A549 (cell line): ENCODE measurements at regions not wholly inside any gene's neighbourhood (a gene's known extent, or its start where the extent isn't known, plus 50 kb on each side); places are given as distances from the start of the nearest gene placed in this dataset.
"Not testable (repeated sequence)": the region's sequence is repeated elsewhere in the genome, so short reads cannot be mapped to it uniquely, and the experiment has no call there.

Source experiments
- ATAC-seq, 2 experiments: fragments of 200-7000 bp in 1 of 2; fragments of >200 bp in 1 of 2; cut with Nextera tagmentation in 1 of 2; cut with Tn5 transposase in 1 of 2; 3 replicates each; pipeline versions ENCODE4 v1.8.0 to v1.9.1; 2018 to 2020; ENCODE audit warnings: mild to moderate bottlenecking in 1 of 2, moderate library complexity in 1 of 2
- CTCF ChIA-PET: fragments of 300-600 bp; sonication (Branson Sonifier 250); formaldehyde crosslinking; extraction: SDS; loops from one replicate; lab custom pipeline; 2021; ENCODE audit warnings: antibody characterized with exemption, inconsistent platforms; lab: Yijun Ruan, JAX
- POLR2A ChIA-PET: fragments of 350-600 bp; formaldehyde crosslinking; extraction: SDS; loops from one replicate; lab custom pipeline; 2021; ENCODE audit warnings: antibody characterized with exemption, inconsistent platforms; lab: Yijun Ruan, JAX
- DNase-seq, 2 experiments: peaks; one replicate each; pipeline versions ENCODE4 v3.0.0 to v3.0.0-alpha.2; 2011 to 2016; ENCODE audit warnings: low read depth in 1 of 2, low spot score in 1 of 2
- FAIRE-seq: peaks from 2 replicates; lab custom pipeline; 2011; peaks lifted over from hg19 to GRCh38; lab: Jason Lieb, UNC
- H3K27ac ChIP-seq, 2 experiments: fragments of >200 bp; sonication (Bioruptor Twin); formaldehyde crosslinking; 3 replicates each; pipeline ENCODE4 v1.5.1; 2016 to 2017
- H3K4me1 ChIP-seq: fragments of >200 bp; sonication (Bioruptor Twin); formaldehyde crosslinking; 3 replicates; pipeline ENCODE4 v1.6.1; 2016
- H3K4me2 ChIP-seq: fragments of >200 bp; sonication (Bioruptor Twin); formaldehyde crosslinking; 3 replicates; pipeline ENCODE4 v1.6.1; 2016
- H3K4me3 ChIP-seq: fragments of >200 bp; sonication (Bioruptor Twin); formaldehyde crosslinking; 3 replicates; pipeline ENCODE4 v1.5.1; 2016
- H3K9me3 ChIP-seq: fragments of >200 bp; sonication (Bioruptor Twin); formaldehyde crosslinking; 3 replicates; pipeline ENCODE4 v1.6.1; 2016
- CHD4 ChIP-seq: fragments of 200-600 bp; sonication (generic); IDR thresholded peaks from 2 replicates; pipeline ENCODE4 v1.6.1; 2016; ENCODE audit warnings: antibody characterized with exemption, mild to moderate bottlenecking, borderline replicate concordance
- EHMT2 ChIP-seq: fragments of 200-600 bp; sonication (generic); IDR thresholded peaks from 2 replicates; pipeline ENCODE4 v1.6.1; 2016; ENCODE audit warnings: antibody characterized with exemption, low read depth, mild to moderate bottlenecking, moderate library complexity
- EP300 ChIP-seq, 2 experiments: fragments of >200 bp; sonication (Bioruptor Twin); formaldehyde crosslinking; IDR thresholded peaks; 2 replicates in 1 of 2; 3 replicates in 1 of 2; pipeline ENCODE4 v1.6.1; 2016 to 2017
- ESRRA ChIP-seq: fragments of 150-350 bp; IDR thresholded peaks from 2 replicates; pipeline ENCODE4 v1.6.1; 2014; ENCODE audit warnings: mild to moderate bottlenecking, low read length, borderline replicate concordance
- FOSL2 ChIP-seq, 2 experiments: fragments of 450-650 bp in 1 of 2; fragments of >200 bp in 1 of 2; sonication (Bioruptor Twin) in 1 of 2; formaldehyde crosslinking; IDR thresholded peaks; 2 replicates each; pipeline versions ENCODE4 v1.5.0 to v1.6.1; 2016 to 2020; ENCODE audit warnings: mild to moderate bottlenecking in 1 of 2, moderate library complexity in 1 of 2
- GATA3 ChIP-seq: IDR thresholded peaks from 2 replicates; pipeline ENCODE4 v1.6.1; 2012; ENCODE audit warnings: borderline replicate concordance
- HEYL ChIP-seq: fragments of 250-450 bp; sonication (Bioruptor Pico); IDR thresholded peaks from 2 replicates; pipeline ENCODE4 v1.8.0; 2021; ENCODE audit warnings: mild to moderate bottlenecking, moderate library complexity
- HOXA7 ChIP-seq: fragments of 250-450 bp; sonication (Bioruptor Pico); IDR thresholded peaks from 2 replicates; pipeline ENCODE4 v1.5.0; 2020; ENCODE audit warnings: mild to moderate bottlenecking, moderate library complexity
- KDM1A ChIP-seq: fragments of 200-600 bp; sonication (generic); IDR thresholded peaks from 2 replicates; pipeline ENCODE4 v1.6.1; 2016; ENCODE audit warnings: low read depth, mild to moderate bottlenecking
- MYC ChIP-seq: IDR thresholded peaks from 2 replicates; pipeline ENCODE4 v1.6.1; 2012; ENCODE audit warnings: mild to moderate bottlenecking, inconsistent platforms, low read length, improper control_type of control experiment, borderline replicate concordance
- PHF8 ChIP-seq: fragments of 200-600 bp; sonication (generic); IDR thresholded peaks from 2 replicates; pipeline ENCODE4 v1.6.1; 2016; ENCODE audit warnings: low read depth, mild to moderate bottlenecking, antibody characterized with exemption, moderate library complexity, borderline replicate concordance
- POLR2A ChIP-seq: IDR thresholded peaks from 2 replicates; pipeline ENCODE4 v1.6.1; 2012; ENCODE audit warnings: mild to moderate bottlenecking, low read length
- RAD21 ChIP-seq, 2 experiments: fragments of >200 bp in 1 of 2; sonication (Bioruptor Twin) in 1 of 2; formaldehyde crosslinking in 1 of 2; IDR thresholded peaks in 1 of 2; conservative IDR thresholded peaks in 1 of 2; 2 replicates in 1 of 2; 3 replicates in 1 of 2; pipeline ENCODE4 v1.6.1; 2012 to 2018; ENCODE audit warnings: inconsistent platforms in 1 of 2
- RARB ChIP-seq: fragments of 250-450 bp; sonication (Bioruptor Pico); IDR thresholded peaks from 2 replicates; pipeline ENCODE4 v1.8.0; 2021; ENCODE audit warnings: mild to moderate bottlenecking, moderate library complexity
- RCOR1 ChIP-seq: fragments of 150-350 bp; IDR thresholded peaks from 2 replicates; pipeline ENCODE4 v1.6.1; 2014; ENCODE audit warnings: antibody characterized with exemption, low read length, low read depth
- RFX5 ChIP-seq: fragments of 450-650 bp; IDR thresholded peaks from 2 replicates; pipeline ENCODE4 v1.7.1; 2014; ENCODE audit warnings: antibody characterized with exemption, mild to moderate bottlenecking, moderate library complexity
- WGBS: methylation state at CpG from one replicate; pipeline ENCODE4 v1.1.6; 2017; ENCODE audit errors: missing lambda C conversion rate; 5-methylcytosine and 5-hydroxymethylcytosine counted together
- TF ChIP-seq, protein P1 (sequence below): fragments of 200-600 bp; sonication (generic); IDR thresholded peaks from 2 replicates; pipeline ENCODE4 v1.6.1; 2016; ENCODE audit warnings: antibody characterized with exemption, mild to moderate bottlenecking, moderate library complexity
- TF ChIP-seq, protein P2 (sequence below): fragments of 150-350 bp; IDR thresholded peaks from 2 replicates; pipeline ENCODE4 v1.6.1; 2014; ENCODE audit warnings: low read depth, mild to moderate bottlenecking, low read length
- TF ChIP-seq, protein P3 (sequence below): IDR thresholded peaks from 2 replicates; pipeline ENCODE4 v1.6.1; 2012; ENCODE audit warnings: low read depth, borderline replicate concordance
- TF ChIP-seq, protein P4 (sequence below): IDR thresholded peaks from 2 replicates; pipeline ENCODE4 v1.6.1; 2012

DNA sequence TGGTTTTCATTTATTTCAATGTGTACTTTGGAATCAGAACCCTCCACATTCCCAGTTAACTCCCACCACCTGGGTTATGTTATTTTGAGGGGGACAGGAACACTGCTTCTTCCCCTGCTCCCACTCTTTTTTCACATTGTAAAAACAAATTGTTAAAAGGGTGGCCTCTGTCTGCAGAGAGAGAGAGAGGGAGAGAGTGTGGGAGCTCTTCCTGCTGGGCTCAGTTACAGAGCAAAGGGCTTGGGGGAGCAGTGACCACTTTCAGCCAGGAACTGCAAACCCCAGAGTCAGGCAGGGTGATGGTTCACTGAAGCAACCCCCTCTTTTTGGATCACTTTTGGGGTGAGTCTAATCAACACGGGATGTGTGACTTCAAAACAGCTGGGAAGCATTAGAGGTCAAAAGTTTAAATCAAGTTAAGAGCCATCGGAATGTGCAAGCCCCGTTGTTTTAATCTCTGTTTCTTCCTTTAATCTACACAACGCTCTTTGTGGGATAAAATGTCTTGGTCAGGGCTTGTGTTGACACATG is 577.0 kb upstream of the CDH11 start (continued):
- TF ChIP-seq, protein P1, sequence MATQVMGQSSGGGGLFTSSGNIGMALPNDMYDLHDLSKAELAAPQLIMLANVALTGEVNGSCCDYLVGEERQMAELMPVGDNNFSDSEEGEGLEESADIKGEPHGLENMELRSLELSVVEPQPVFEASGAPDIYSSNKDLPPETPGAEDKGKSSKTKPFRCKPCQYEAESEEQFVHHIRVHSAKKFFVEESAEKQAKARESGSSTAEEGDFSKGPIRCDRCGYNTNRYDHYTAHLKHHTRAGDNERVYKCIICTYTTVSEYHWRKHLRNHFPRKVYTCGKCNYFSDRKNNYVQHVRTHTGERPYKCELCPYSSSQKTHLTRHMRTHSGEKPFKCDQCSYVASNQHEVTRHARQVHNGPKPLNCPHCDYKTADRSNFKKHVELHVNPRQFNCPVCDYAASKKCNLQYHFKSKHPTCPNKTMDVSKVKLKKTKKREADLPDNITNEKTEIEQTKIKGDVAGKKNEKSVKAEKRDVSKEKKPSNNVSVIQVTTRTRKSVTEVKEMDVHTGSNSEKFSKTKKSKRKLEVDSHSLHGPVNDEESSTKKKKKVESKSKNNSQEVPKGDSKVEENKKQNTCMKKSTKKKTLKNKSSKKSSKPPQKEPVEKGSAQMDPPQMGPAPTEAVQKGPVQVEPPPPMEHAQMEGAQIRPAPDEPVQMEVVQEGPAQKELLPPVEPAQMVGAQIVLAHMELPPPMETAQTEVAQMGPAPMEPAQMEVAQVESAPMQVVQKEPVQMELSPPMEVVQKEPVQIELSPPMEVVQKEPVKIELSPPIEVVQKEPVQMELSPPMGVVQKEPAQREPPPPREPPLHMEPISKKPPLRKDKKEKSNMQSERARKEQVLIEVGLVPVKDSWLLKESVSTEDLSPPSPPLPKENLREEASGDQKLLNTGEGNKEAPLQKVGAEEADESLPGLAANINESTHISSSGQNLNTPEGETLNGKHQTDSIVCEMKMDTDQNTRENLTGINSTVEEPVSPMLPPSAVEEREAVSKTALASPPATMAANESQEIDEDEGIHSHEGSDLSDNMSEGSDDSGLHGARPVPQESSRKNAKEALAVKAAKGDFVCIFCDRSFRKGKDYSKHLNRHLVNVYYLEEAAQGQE = no peak
- no peak for TF ChIP-seq HEYL (CRISPR knock-in tag)
- TF ChIP-seq, protein P2, sequence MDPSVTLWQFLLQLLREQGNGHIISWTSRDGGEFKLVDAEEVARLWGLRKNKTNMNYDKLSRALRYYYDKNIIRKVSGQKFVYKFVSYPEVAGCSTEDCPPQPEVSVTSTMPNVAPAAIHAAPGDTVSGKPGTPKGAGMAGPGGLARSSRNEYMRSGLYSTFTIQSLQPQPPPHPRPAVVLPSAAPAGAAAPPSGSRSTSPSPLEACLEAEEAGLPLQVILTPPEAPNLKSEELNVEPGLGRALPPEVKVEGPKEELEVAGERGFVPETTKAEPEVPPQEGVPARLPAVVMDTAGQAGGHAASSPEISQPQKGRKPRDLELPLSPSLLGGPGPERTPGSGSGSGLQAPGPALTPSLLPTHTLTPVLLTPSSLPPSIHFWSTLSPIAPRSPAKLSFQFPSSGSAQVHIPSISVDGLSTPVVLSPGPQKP = no peak

DNA sequence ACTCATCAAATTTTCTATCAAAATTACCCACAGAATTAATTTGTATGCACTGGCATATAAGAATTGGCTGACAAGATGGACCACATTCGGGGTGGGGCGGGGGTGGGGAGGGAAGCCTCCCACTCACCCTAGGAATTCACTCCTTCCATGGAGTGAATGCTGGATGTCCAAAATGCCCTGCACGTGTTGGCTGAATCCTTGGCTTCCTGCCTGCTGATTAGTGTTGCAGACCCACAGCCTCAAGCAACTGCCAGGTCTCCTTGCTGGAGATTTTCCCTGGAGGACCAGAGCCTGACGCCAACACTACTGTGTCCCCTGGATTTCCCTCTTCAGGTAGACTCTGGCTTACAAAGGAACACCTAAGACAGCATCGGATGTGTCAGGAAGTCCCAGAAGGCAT is 575.7 kb upstream of the CDH11 start:
- Histone ChIP-seq H3K9me3 (no peaks in the 10 kb centered on the region), H3K4me1 (no peaks in the 10 kb centered on the region), H3K4me3 (no peak overlapping the region), H3K4me2 (no peak overlapping the region), H3K27ac (no peak overlapping the region)
- no peak for TF ChIP-seq CHD4
- TF ChIP-seq, protein P3, sequence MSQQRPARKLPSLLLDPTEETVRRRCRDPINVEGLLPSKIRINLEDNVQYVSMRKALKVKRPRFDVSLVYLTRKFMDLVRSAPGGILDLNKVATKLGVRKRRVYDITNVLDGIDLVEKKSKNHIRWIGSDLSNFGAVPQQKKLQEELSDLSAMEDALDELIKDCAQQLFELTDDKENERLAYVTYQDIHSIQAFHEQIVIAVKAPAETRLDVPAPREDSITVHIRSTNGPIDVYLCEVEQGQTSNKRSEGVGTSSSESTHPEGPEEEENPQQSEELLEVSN = no peak
- TF ChIP-seq FOSL2 (IDR thresholded peaks at IDR 0.05) = no peak
- no peak for TF ChIP-seq FOSL2 (CRISPR knock-in tag; IDR thresholded peaks at IDR 0.05)
- no peak for TF ChIP-seq EHMT2
- no peak for TF ChIP-seq RAD21 (conservative IDR thresholded peaks at IDR 0.05 in 1 of 2, IDR thresholded peaks at IDR 0.05 in 1 of 2)
- TF ChIP-seq HEYL (CRISPR knock-in tag) = no peak
- TF ChIP-seq, protein P1 = no peak
- no peak for TF ChIP-seq RFX5
- ChIA-PET CTCF (no interaction called here), POLR2A (no interaction called here)
- ATAC-seq (no peak), DNase-seq (no peak), FAIRE-seq (no peak)
- WGBS = 11% methylated on average over 4 of the region's 5 CpGs

DNA sequence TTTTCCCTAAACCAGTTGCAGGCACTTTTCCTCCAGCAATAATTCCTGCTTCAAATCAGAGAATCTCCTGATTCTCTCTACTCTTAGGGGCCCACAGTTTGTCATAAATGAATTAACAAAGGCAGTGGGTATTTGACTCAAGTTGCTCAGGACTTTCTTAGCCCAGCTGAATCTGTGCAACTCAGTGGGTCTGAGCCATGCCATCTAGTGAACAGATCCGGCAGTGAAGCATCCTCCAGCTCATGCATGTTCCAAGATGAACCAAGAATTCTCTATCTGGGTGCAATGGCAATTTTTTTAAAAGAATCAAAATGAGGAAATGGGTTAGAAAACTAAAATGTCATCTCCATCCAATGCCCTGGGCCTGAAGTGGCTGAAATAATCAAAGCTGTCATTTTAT is 575.2 kb upstream of the CDH11 start:
- no peak for TF ChIP-seq KDM1A
- TF ChIP-seq GATA3 = no peak
- TF ChIP-seq CHD4 = no peak
- TF ChIP-seq, protein P3 = no peak
- no peak for TF ChIP-seq RAD21 (conservative IDR thresholded peaks at IDR 0.05 in 1 of 2, IDR thresholded peaks at IDR 0.05 in 1 of 2)
- TF ChIP-seq PHF8 = no peak
- TF ChIP-seq, protein P4, sequence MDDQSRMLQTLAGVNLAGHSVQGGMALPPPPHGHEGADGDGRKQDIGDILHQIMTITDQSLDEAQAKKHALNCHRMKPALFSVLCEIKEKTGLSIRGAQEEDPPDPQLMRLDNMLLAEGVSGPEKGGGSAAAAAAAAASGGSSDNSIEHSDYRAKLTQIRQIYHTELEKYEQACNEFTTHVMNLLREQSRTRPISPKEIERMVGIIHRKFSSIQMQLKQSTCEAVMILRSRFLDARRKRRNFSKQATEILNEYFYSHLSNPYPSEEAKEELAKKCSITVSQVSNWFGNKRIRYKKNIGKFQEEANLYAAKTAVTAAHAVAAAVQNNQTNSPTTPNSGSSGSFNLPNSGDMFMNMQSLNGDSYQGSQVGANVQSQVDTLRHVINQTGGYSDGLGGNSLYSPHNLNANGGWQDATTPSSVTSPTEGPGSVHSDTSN = no peak
- no peak for TF ChIP-seq HOXA7 (CRISPR knock-in tag)
- TF ChIP-seq POLR2A = no peak
- TF ChIP-seq RARB (CRISPR knock-in tag) = no peak
- no peak for TF ChIP-seq RCOR1
- TF ChIP-seq MYC = no peak
- TF ChIP-seq EP300 (IDR thresholded peaks at IDR 0.05) = no peak
- TF ChIP-seq ESRRA = no peak
- POLR2A ChIA-PET = no interaction called here
- FAIRE-seq = no peak
- Histone ChIP-seq H3K4me1 (no peaks in the 10 kb centered on the region), H3K9me3 (no peaks in the 10 kb centered on the region), H3K27ac (no peak overlapping the region), H3K4me3 (no peak overlapping the region), H3K4me2 (no peak overlapping the region)
- 0% methylated on average over 1 of the region's 1 CpG for WGBS
- ATAC-seq = no peak
- DNase-seq = no peak
- CTCF ChIA-PET = no interaction called here

DNA sequence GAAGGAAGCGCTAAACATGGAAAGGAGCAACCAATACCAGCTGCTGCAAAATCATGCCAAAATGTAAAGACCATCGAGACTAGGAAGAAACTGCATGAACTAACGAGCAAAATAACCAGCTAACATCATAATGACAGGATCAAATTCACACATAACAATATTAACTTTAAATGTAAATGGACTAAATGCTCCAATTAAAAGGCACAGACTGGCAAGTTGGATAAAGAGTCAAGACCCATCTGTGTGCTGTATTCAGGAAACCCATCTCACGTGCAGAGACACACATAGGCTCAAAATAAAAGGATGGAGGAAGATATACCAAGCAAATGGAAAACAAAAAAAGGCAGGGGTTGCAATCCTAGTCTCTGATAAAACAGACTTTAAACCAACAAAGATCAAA is 570.0 kb upstream of the CDH11 start:
- H3K9me3 ChIP-seq, H3K4me2 ChIP-seq, H3K4me1 ChIP-seq, FAIRE-seq, ATAC-seq, CTCF ChIA-PET, H3K27ac ChIP-seq, H3K4me3 ChIP-seq, POLR2A ChIA-PET, DNase-seq: not testable (repeated sequence)
- WGBS = 22% methylated on average over 4 of the region's 4 CpGs
